GM19463 (cell line): ENCODE measurements at regions not wholly inside any gene's neighbourhood (a gene's known extent, or its start where the extent isn't known, plus 50 kb on each side); places are given as distances from the start of the nearest gene placed in this dataset.
"Not testable (repeated sequence)": the region's sequence is repeated elsewhere in the genome, so short reads cannot be mapped to it uniquely, and the experiment has no call there.

Source experiments
- ATAC-seq: cut with Tn5 transposase; IDR thresholded peaks from one replicate; pipeline ENCODE4 v1.9.1; 2021; ENCODE audit warnings: mild to moderate bottlenecking, moderate library complexity; ENCODE audit not compliant: unreplicated experiment

- not testable (repeated sequence) for ATAC-seq
These were observed 275.2 kb downstream of the LIPI start for GRCh38 chr21:13935396-13936032.

DNA sequence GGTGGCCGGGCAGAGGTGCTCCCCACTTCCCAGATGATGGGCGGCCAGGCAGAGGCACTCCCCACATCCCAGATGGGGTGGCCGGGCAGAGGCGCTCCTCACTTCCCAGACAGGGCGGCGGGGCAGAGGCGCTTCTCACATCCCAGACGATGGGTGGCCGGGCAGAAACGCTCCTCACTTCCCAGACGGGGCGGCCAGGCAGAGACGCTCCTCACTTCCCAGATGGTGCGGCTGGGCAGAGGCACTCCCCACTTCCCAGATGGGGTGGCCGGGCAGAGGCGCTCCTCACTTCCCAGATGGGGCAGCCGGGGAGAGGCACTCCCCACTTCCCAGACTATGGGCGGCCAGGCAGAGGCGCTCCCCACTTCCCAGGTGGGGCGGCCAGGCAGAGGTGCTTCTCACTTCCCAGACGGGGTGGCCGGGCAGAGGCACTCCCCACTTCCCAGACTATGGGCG lies 275.8 kb downstream of the LIPI start:
- not testable (repeated sequence) for ATAC-seq

DNA sequence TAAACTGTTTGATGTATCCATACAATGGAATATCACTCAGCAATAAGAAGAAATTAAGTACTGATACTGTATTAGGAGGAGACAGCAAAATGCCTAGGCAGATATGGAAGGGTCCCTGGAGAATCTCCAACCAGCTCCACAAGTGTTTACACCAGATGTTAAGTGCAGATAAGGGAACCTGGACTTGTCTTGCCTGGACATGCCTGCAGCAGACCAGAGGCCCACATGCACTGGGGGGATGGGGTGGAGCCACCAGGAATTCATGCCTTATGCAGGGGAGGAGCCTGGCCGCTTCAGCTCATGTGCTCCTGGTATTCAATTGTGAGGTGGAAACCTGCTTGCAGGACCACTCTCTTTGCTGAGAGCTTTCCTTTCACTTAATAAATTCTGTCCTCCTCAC lies 287.6 kb downstream of the LIPI start:
- not testable (repeated sequence) for ATAC-seq

- not testable (repeated sequence) for ATAC-seq
These were observed 289.3 kb downstream of the LIPI start for GRCh38 chr21:13921455-13921854.

DNA sequence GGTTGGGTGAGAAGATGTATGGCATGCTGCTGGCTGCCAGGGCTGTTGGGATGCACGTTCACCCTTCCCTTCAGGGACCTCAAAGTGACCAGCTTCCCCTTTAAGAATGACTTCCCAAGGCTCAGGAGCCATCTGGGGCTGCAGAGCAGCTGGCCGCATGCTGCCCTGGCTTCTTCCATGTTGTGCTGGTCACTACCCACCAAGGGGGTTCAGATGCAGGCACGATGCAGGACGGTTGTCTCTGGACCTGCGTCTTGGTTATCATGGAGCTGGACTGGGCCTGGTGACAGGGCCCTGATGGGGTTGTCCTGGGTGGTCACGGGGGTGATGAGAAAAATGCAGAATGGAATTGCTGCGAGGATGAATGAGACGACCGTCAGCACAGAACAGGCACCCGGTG lies 297.8 kb downstream of the POTED start:
- ATAC-seq, result not testable (repeated sequence)

DNA sequence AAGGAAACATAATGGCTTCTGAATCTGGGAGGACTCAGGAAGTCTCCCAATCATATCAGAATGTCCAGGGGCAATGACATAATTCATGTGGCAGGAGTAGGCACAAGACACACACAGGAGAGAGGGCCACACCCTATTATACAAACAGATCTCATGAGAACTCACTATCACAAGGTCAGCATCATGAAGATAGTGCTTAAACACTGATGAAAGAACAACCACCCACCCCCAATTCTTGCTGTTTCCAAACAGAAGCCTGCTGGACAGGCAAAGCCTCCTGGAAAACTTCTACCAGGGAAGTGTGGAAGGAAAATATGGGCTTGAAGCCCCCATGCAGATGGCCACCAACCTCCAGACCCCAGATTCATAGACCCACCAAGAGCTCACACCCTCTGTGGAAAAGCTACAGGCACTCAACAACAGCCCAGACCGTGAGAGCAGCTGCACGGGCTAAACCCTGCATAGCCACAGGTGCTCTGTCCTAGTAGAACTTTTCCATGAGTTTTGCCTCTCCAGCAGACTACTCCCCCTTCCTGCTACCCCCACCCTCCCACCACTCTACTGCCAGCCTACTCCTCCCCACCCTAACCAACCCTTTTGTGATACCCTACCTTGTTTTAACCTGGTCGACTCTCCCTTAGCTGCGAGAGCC lies 287.1 kb downstream of the POTED start:
- not testable (repeated sequence) for ATAC-seq

DNA sequence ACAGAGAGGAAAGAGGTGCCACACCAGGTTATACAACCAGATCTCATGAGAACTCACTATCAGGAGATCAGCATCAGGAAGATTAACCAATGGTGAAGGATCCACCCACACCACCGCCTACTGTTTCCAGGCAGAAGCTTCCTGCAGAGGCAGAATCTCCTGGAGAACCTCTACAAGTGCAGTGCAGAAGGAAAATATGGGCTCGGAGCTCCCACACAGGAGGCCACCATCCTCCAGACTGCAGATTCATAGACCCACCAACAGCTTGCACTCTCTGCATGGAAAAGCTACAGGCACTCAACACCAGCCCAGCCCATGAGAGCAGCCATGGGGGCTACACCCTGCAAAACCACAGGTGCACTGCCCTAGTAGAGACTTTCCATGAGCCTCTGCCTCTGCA lies 284.0 kb downstream of the POTED start:
- not testable (repeated sequence) for ATAC-seq

- not testable (repeated sequence) for ATAC-seq
These were observed 283.4 kb downstream of the POTED start for GRCh38 chr21:13893025-13893424.

GRCh38 chr21:13892146-13892751 lies 282.7 kb downstream of the POTED start:
- not testable (repeated sequence) for ATAC-seq

DNA sequence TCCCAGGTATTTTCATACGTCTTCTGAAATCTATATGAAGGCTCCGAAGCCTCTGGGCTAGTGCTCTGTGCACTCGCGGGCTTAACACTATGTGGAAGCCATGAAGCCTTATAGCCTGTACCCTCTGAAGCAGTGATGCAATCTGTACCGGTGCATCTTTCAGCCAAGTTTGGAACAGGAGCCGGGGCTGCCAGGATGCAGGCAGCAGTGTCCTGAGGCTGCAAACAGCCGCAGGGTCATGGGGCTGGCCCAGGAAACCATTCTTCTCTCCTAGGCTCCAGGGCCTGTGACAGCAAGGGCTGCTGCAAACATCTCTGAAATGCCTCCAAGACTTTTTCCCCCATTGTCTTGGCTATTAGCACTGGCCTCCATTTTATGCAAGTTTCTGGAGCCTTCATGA lies 279.6 kb downstream of the POTED start:
- not testable (repeated sequence) for ATAC-seq

- ATAC-seq, result not testable (repeated sequence)
These were observed 274.2 kb downstream of the POTED start for GRCh38 chr21:13883641-13884395.

GRCh38 chr21:13877503-13877902 lies 267.9 kb downstream of the POTED start:
- ATAC-seq, result not testable (repeated sequence)

DNA sequence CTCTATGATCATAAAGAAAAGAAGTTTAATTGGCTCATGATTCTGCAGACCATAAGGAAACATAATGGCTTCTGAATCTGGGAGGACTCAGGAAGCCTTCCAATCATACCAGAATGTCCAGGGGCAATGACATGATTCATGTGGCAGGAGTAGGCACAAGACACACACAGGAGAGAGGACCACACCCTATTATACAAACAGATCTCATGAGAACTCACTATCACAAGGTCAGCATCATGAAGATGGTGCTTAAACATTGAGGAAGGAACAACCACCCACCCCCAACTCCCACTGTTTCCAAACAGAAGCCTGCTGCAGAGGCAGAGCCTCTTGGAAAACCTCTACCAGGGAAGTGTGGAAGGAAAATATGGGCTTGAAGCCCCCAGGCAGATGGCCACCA lies 267.4 kb downstream of the POTED start:
- ATAC-seq, result not testable (repeated sequence)

DNA sequence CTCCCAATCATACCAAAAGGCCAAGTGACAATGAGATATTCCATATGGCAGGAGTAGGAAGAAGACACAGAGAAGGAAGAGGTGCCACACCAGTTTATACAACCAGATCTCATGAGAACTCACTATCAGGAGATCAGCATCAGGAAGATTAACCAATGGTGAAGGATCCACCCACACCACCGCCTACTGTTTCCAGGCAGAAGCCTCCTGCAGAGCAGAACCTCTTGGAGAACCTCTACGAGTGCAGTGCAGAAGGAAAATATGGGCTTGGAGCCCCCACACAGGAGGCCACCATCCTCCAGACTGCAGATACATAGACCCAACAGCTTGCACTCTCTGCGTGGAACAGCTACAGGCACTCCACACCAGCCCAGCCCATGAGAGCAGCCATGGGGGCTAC lies 264.4 kb downstream of the POTED start:
- ATAC-seq, result not testable (repeated sequence)

GRCh38 chr21:13854638-13855037 lies 245.1 kb downstream of the POTED start:
- ATAC-seq, result no peak

DNA sequence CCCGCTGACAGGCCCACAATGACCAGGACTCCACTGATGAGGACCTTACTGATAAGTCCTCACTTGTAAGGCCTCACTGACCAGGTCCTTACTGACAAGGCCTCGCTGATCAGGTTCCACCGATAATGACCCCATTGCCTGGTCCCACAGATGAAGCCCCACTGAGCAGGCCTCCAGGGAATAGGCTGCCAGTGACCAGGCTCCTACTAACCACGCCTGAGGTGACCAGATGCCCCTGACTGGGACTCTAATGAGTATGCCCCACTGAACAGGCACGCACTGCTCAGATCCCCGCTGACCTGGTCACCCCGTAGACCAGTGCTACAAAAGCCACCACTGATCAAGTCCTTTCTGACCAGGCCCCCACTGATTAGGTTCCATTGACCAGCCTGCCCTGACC lies 241.2 kb downstream of the POTED start:
- not testable (repeated sequence) for ATAC-seq

DNA sequence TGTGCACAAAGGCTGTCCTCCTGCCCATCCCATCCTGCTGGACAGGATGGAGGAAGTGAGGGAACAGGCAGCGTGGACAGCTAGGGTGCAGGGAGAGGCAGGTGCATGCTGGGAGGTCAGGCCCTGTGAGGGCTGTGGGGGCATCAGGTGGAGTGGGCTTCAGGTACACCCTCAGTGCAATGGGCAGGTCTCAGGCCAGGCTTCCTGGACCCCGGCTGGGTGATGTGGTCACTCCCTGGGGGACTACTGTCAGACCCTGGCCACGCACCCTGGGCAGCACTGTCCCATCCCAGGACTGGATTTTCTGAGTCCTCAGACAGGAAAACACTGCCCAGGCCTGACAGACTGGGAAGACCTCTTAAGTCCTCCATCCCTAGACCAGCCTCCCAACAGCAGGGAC lies 239.9 kb downstream of the POTED start:
- not testable (repeated sequence) for ATAC-seq

- ATAC-seq, result not testable (repeated sequence)
These were observed 237.1 kb downstream of the POTED start for GRCh38 chr21:13846718-13847117.

GRCh38 chr21:13844574-13844973 lies 235.0 kb downstream of the POTED start:
- not testable (repeated sequence) for ATAC-seq

- not testable (repeated sequence) for ATAC-seq
These were observed 233.5 kb downstream of the POTED start for GRCh38 chr21:13843081-13843480.

DNA sequence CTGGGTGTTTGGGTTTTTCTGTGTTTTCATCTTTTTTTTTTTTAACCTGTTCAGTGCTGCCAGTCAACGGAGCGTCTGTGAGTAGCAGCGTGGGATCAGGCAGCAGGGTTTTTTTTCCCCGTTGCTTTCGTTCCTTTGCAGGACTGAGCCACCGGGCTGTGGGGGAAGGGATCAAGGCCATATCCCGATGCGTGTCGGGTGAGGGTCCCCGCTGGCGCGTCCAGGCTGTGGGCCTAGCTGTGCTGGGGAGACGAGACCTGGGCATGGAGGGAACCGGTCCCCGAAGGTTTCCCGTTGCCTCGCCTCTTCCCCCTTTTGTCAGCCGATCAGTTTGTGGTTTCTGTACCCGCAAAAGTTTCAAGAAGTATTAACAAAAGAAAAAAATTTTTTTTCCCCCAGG lies 218.1 kb downstream of the POTED start:
- not testable (repeated sequence) for ATAC-seq
